T-helper 1 cell (primary cell): ENCODE measurements at regions not wholly inside any gene's neighbourhood (a gene's known extent, or its start where the extent isn't known, plus 50 kb on each side); places are given as distances from the start of the nearest gene placed in this dataset.
A peak's percentile ranks its signal among the peaks of the same experiment; 100 is the strongest.
"Not testable (repeated sequence)": the region's sequence is repeated elsewhere in the genome, so short reads cannot be mapped to it uniquely, and the experiment has no call there.

Experiments
- DNase-seq, 5 donors: peaks; one replicate each; pipeline ENCODE4 v3.0.0-alpha.2; 2012 to 2020

DNA sequence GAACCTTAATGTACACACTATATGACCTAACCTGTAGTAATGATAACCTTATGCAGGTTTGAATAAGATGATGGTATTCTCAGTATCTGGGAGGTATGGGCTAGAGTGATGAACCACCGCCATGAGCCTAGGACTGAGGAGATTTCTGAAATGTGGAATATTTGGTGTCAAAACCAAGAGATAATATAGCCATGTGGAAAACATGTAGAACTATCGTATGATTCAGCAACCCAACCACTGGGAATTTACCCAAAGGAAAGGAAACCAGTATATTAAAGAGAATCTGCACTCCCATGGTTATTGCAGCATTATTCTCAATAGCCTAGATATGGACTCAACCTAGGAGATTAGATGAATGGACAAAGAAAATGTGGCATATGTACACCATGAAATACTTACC lies 271.7 kb upstream of the BTG1 start:
- no peak for DNase-seq

DNA sequence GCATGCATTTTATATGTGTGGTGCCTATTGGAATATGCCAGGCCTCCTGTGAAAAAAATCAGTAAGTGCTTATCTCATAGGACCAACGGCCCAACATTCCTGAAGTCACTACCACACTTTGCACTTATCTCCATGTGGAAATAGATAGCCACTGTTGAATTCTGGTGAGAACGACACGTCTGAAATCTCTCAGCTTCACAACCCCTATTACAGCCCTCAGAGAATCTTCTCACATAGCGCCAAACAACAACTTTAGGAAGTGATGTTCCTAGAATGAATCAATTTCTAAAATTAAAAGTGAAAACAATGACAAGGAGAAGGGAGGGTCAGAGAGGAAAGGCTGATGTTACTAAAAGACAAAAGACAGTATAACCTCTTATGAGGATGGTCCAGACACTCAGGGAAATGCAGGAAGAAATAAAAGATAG lies 270.8 kb upstream of the BTG1 start:
- DNase-seq: no peak

DNA sequence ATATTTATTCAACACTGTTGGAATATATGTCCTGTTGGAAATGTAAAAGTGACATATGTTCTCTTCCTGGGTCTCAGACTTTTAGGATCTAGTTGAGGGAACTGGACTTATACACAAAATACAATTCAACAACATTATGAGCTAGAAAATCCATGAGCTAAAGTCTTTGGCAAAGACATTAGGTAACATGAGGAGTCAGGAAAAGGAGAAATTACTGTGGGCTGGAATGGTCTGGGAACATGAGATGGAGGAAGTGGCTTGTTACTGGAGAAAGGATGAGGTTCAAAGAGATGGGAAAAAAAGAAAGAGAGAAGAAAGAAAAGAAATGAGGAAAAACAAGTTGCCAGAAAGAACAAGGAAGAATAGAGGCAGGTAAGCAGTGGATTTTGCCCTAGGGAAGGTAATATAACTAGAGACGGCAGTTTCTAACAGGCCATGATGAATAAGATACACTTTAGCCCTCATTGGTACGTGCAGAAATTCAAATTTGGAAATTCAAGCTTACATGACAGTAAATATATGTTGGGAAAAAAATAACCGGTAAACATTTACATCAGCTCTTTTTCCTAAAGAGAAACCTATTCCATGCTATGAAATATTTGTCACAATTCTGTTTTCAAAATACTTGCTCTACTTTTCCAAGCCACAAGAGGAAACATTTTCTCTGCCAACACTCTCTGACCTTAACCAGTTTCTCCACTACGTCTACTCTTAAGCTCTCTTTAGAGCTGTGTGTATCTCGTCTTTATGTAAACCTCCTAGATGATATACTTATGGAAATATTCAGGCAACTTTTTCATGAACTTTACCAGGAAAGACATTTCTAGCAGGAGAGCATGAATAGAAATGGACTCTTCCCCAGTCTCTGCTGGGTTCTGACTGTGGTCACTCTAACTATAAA lies 268.8 kb upstream of the BTG1 start:
- DNase-seq: no peak

DNA sequence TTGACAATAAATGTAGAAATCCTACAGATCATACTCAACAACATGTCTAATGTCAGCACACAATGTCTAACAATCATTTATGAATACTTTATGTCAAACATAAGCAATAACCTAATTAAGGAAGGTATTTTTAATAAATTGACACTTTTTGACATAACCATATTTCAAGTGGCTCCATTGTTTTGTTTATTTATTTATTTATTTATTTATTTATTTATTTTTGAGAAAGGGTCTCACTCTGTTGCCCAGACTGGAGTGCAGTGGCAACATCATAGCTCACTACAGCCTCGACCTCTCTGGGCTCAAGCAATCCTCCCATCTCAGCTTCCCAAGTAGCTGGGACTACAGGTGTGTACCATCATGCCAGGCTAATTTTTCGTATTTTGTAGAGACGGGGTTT lies 267.6 kb upstream of the BTG1 start:
- DNase-seq: no peak

DNA sequence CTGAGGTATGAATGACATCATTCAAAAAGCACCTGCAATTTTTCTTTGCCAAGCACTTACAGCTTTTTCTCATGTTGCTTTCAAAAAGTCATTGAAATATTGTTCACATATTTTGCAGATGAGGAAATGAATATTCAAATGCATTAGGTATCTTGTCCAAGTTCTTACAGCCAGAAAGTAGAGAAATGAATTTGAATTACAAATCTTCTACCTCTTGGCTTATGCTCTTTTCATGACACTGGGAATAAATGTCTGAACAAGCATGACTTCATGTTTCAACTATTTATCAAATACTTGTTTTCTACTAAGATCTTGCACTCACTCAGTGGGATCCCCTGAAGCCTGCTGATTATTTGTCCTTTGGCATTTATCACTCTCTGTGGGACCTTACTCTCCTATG lies 267.2 kb upstream of the BTG1 start:
- DNase-seq: no peak

DNA sequence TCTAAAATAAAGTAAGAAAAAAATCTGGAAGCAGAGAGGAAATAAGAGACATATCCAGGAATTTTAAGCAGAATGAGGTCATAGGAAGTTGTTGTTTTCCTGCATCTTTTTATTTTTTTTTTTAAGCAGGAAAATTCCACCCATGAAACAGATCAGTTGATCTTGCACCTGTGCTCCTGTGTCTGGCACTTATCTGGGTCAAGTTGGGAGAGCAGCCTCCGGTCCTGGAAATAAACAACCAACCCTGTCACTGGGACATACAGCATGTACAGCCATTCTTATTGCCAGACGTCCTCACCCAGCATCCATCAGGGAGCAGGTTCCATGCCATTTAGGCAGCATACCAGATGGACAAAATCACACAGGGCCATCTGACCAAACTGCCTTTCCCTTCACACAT lies 266.0 kb upstream of the BTG1 start:
- DNase-seq: no peak

DNA sequence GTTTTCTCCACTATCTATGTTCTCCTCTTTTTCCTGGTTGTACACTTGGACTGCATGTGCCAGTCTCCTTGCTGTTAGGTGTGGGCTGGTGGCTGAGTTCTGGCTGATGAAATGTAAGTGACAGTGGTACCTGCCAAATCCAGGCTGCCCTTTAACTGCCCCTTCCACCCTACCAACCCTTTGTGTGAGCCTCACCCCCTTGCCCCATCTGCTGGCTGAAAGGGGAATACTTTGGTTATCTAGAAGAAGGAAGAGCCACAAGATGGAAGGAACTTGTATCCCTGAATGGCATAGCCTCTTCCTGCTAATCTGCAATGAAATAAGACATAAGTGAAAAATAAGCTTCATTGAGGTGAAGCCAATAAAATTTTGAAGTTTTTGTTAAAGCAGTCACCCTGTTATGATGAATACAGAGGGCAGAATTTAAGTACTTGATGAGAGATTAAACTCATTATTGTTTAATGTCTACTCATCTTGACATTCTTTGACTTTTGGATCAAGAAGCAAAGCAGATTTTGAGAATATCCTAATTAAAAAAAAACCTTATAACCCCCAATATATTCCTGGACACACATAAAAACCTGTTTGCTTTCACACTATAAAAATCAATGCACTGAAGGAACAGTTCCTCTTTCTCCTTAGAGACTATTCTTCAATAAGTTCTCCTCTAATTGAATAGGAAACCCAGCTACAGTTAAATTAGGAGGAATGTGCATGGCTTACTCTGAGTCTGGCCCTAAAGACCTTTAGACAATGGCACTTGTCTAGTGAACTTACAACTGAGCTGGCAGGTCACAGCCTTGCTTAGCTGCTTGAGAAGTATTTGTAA lies 262.6 kb upstream of the BTG1 start:
- peak in 3 of 5 donors; percentile 21 to 79 (median 32) for DNase-seq

DNA sequence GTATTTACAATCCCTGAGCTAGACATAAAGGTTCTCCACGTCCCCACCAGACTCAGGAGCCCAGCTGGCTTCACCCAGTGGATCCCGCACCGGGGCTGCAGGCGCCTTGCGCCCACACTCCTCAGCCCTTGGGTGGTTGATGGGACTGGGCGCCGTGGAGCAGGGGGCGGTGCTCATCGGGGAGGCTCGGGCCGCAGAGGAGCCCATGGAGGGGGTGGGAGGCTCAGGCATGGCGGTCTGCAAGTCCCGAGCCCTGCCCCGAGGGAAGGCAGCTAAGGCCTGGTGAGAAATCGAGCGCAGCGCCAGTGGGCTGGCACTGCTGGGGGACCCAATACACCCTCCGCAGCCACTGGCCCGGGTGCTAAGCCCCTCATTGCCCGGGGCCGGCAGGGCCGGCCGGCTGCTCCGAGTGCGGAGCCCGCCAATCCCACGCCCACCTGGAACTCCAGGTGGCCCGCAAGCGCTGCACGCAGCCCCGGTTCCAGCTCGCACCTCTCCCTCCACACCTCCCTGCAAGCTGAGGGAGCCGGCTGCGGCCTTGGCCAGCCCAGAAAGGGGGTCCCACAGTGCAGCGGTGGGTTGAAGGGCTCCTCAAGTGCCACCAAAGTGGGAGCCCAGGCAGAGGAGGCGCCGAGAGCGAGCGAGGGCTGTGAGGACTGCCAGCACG lies 260.9 kb upstream of the BTG1 start:
- not testable (repeated sequence) for DNase-seq

DNA sequence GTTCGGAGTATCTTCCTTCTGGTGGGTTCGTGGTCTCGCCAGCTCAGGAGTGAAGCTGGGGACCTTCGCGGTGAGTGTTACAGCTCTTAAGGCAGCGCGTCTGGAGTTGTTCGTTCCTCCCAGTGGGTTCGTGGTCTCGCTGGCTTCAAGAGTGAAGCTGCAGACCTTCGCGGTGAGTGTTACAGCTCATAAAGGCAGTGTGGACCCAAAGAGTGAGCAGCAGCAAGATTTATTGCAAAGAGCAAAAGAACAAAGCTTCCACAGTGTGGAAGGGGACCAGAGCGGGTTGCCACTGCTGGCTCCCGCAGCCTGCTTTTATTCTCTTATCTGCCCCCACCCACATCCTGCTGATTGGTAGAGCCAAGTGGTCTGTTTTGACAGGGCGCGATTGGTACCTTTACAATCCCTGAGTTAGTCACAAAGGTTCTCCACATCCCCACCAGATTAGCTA lies 260.2 kb upstream of the BTG1 start:
- not testable (repeated sequence) for DNase-seq

DNA sequence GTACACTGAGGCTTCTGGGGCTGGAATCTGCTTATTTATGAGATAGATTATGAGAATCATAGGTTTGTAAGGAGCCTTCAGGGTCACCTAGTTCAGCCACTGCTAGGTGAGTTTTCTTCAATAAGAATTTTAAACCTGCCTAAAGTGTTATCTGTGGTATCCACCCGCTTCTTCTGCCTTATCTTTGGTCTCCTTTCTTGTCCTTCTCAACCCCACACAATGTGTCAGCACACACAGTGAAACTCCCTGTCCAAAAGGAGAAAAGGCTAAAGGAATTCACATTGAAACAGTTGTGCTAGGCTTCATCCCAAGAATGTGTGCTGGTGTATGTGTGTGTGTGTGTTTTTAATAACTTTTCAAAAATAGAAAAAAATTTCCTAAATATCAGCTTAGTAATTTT lies 259.3 kb upstream of the BTG1 start:
- no peak for DNase-seq

DNA sequence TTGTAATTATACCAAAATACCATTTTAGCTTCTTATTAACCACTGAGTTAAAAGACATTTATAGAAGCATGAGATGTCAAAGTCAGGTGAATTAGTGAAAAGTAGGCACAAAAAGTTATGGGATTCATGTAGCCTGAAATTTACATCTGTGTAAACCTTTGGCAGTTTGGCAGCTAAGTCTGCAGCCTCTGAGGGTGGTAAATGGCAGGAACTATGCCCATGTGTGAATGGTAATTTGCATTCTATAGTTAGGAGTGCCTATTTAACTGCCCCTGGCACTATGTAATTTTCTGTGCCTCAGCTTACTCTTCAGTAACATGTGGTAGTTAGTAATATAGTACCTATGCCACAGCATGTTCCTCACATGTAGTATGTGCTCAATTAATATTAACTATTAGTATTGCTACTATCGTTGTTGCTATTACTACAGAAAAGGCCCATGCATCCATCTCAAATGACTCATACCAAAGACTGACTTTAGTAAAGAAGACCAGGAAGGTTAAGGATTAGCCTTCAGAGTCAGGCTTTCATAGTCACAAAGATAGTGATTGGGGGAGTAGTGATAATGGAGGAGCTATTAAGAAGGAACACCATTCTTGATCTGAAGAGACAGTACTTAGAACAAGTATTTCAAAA lies 258.7 kb upstream of the BTG1 start:
- no peak for DNase-seq

DNA sequence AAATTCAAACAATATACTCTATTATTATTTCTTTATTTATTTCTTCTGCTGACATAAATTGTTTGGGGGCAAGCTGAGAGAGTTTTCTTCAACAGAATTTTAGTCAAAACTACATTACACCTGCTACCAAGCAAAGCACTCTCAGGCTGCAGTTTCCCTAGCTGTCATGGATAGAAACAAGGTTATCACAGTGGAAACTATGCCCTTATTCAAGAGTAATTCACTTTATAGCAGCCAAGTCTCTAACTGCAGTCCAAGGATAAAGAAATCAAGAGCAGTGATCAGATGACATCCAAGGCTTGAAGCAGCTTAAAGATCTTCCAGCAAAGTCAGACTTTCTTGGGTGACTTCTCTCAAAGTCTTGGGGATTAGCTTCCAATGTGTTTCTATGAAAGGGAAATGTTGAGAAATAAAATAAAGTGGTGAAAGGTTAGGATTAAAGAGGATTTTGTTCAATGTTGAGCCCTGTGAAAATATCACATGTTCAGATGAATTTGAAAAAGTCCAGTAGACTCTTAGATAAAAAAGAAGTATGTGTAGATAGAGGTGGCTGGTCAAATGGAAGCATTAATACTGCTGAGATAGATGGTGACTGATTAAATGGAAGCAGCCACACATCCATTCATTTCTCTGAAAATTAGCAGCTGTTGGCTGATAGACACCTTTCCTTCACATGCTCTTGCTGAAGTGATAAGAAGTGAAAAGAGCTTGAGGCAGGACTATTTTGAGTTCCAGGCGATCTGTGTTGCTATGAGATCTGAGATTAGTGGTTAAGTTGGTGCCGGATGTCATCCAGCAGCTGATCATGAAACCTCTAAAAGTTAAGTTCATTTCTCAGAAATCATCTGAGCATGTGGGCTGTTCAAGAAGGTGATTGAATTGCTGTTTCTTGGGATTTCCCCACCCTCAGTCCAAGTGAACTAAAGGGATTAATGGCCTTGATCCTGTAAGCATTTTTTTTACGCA lies 257.8 kb upstream of the BTG1 start:
- peak; percentile 9 to 95 (median 44) for DNase-seq

DNA sequence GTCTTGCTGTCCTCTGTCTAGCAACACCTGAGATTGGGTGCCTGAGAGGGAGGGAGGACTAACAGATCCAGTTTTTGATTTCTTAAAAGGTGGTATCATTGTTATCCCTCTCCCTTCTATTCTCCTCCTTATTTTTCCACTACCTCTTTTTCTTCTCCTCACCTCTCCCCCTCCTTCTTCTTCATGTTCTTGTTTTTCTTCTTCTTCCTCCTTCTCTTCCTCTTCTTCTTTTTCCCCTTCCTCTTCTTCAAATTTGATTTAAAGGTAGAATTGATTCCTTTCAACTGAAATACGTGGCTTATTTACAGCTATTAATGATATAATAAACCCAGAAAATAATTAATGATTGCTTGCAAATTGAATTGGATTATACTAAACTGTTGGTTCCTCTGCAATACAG lies 256.8 kb upstream of the BTG1 start:
- no peak for DNase-seq

DNA sequence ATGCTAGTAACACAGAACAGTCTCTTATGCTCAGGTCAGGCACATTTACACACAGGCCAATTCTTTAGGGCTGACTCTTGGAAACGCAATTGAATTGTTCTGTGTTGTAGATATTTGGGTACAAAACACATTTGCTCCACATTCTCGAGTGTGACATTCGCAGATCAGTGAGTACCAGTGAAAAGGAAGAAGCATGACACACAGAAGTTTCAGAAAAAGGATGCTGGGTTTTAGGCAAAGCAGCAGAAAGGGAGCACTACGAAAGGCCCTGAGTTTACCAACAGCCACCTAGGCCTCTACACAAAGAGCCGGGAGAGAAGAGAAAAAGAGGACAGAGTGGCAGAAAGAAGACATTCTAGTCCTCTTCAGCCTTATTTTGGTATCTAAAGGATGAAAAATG lies 254.4 kb upstream of the BTG1 start:
- peak in 1 of 5 donors; percentile 62 for DNase-seq

DNA sequence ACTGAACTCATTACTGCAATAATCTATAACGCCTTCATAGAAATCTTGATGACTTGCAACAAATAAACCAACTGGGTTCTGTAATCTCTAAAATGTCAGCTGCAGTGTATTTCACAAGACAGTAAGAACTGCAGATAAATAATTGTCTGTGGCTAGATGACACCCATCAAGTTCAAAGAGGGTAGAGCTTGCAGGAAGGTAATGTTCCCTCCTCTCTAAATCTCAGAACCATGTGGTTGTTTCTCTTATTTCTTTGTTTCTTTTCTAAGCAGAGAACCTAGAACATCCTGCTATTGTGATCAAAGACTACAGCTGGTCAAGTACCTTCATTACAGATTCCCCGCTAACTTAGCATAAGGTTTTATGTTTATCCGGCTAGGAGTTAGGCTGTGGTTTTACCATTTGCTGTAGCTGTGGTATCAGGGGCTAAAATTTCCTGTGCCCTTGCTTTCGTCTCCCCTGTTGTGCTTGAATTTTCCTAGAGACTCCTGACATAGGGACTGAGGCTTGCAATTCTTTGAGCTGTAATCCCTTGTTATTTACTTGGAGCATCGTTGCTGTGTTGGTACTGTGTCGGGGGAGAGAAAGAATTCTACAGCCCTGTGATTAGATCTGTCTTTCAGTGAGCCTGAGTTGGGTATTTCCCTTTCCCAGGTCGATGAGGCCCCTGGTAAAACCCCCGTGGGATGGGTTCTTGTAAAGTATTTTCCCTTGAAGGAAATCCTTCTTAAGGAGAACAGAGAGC lies 253.1 kb upstream of the BTG1 start:
- peak in 1 of 5 donors; percentile 81 for DNase-seq

DNA sequence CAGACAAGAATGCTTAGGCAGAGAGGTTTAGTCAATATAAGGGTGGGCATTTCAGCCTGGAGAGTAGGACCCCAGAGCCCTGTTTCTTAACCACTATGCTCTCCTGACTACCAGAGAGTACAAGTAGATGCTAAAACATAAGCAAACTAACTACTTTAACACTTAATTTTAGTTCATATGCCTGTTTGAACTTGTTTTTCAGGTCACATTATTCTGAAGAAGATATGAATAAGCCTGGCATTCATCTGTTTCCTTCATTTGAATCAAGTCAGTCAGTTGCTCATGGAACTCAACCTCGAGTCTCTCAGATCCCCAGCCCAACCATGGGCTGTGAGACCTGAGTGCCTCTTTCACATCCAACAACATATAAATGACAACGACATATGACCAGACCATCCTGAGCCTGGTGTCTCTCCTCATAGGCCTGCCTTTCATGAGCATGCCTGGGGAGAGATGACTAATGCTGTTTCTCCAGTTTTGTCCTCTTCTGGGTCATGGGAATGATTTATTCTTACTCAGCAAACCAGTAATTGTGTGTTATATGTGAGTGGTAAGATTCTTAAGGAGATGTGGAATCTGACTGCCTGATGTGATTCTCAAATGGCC lies 251.1 kb upstream of the BTG1 start:
- DNase-seq: no peak

DNA sequence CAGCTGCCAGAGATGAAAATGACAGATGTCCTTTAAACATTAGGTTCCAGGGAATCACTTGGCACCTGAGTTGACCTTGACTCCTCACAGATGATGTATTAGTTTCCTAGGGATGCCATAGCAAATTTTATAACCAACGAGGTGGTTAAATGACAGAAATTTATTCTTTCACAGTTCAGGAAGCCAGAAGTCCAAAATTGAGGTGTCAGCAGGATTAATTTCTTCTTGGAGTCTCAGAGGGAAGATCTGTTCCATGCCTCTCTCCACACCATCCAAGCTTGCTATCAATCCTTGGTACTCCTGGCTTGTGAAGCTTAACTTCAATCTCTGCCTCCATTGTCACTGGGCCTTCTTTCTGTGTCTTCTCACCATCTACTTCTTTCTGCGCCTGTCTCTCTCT lies 249.7 kb upstream of the BTG1 start:
- DNase-seq: no peak

DNA sequence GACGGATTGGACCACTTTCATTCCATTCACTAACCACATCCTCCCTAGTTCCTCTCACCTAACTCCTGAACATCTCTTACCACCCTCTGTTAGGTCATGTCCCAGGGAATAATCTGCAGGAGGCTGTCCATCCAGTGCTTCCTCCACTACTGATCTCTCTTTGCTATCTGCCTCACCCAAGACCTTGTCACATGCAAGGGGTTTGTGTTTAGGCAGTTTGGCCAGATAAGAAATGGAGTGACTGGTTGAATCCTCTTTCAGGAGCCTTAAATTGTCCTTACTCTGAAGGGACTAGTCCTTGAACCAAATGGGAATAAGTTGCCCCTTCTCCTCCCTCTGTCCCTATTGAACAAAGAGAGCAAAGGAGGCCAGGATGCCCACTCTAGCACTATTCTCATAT lies 249.2 kb upstream of the BTG1 start:
- no peak for DNase-seq

DNA sequence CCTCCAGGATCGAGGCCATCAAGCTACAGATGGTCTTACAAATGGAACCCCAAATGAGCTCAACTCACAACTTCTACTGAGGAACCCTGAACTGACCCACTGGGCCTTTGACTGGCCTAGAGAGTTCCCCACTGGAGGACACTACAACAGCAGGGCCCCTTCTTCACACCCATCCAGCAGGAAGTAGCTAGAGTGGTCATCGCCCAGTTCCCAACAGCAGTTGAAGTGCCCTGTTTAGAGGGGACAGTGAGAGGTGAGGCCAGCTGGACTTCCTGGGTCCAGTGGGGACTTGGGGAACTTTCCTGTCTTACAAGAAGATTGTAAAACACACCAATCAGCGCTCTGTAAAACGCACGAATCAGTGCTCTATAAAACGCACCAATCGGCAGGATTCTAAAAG lies 247.9 kb upstream of the BTG1 start:
- no peak for DNase-seq

DNA sequence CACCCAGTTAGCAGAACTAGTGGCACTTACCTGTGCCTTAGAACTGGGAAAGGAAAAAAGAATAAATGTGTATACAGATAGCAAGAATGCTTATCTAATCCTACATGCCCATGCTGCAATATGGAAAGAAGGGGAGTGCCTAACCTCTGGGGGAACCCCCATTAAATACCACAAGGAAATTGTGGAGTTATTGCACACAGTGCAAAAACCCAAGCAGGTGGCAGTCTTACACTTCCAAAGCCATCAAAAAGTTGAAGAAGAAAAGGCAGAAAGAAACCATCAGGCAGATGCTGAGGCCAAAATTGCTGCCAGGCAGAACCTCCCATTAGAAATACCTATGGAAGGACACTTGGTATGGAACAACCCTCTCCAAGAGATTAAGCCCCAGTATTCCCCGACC lies 246.1 kb upstream of the BTG1 start:
- not testable (repeated sequence) for DNase-seq
